Skeletal muscle cell (primary cell): ENCODE measurements at regions not wholly inside any gene's neighbourhood (a gene's known extent, or its start where the extent isn't known, plus 50 kb on each side); places are given as distances from the start of the nearest gene placed in this dataset.
"Not testable (repeated sequence)": the region's sequence is repeated elsewhere in the genome, so short reads cannot be mapped to it uniquely, and the experiment has no call there.

Source experiments
- DNase-seq: peaks from one replicate; pipeline ENCODE4 v3.0.0-alpha.2; 2010; ENCODE audit warnings: low read depth
- H3K4me3 ChIP-seq: 2 replicates; pipeline ENCODE4 v1.5.1; 2011; ENCODE audit warnings: low read depth, mild to moderate bottlenecking, control low read depth, low read length, moderate library complexity

DNA sequence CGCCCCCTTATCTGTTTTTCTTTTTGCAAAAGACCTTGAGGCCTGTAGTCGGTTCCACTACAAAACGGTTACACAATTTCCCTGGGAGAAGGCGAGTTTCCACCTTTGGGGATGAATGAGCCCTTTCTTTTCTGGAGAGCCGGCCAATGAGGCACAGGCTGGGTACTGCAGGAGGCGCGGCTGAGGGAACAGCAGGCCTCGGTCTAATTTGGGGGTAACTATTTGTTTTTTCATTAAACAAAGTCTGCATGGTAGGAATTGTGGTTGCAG is 129.2 kb downstream of the MYCN start:
- H3K4me3 ChIP-seq, result no peak overlapping the region
- DNase-seq, result no peak

DNA sequence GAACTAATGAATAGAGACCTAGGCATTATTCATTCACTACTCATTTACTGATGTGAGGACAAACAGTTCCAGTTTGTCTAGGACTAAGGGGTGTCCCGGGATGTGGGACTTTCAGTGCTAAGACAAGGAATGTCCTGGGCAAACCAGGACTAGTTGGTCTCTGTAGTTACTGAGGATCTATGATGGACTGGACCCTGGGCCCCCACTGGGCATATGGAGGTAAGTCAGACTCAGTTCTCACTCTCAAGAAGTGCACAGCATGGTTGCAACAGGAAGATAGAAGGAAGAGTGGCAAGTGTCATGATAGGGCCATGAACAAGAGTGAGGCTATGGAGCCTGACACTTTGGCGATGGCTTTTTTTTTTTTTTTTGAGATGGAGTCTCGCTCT is 128.2 kb downstream of the MYCN start:
- DNase-seq, result no peak
- H3K4me3 ChIP-seq, result no peak overlapping the region

DNA sequence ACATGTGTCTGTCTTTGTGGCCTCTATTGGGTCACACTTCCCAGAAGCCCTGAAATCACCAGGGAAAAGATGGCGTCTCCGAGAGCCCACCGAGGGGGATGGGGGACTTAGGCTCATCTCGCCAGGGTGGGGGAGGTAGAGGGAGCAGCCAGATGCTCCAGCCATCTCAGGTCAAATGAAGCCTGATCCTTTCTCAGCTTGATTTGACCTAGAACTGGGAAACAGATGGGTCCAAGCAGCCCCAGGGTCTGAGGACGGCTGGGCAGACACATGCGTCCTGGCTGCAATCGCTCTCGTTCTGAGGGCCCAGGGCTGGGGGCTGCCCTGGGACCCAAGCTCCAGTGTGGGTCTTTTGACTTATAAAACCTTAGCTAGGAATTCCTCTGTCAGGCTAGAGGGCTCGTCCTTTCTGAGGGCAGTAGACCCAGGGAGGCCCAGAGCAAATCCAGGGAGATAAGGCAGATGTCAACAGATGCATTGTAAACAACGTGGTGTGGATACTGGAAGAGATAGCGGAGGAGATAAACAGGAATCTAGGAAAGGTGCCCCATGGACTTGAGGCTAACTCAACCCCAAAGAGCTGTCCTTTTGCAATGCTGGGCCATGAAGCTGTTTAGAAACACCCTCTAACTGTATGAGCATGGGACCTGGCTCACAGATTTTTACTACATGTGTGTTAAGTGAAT is 127.7 kb downstream of the MYCN start:
- H3K4me3 ChIP-seq, result no peak overlapping the region
- DNase-seq, result no peak

DNA sequence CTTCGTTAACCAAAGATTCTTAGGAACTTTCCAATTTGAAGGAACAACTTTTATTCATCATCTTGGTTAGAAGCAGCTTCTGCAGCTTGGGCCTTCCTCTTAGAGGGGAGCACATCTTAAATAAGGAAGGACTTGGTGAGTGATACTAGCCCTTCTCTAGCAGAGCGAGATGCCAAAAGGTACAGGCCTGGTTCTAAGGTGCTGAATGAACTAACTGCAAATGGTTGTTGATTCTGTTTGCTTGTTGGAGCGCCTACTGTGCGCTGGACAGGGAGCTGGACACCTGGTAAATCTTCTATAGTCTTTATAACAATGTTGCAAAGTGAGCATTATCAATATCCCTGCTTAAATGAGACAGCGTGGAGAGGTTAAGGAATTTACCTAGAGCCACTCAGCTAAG is 127.1 kb downstream of the MYCN start:
- no peak for DNase-seq
- H3K4me3 ChIP-seq, result no peak overlapping the region

DNA sequence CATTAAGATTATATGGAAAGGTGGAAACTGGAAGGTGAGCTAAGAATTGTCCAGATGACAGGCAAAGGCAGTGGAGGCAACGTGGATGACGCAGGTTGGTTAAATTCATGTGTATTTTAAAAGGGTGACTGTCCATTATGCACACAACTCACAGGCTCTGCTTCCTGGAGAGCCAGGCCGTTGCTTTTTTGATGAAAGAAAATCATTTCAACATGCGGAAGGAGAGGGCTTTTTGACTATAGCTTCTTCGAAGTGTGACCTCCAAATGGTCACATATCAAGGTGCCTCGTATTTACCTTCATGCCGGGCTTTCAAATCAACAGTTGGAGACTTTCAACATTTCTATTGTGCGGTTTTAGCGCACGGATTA is 126.7 kb downstream of the MYCN start:
- no peak for DNase-seq
- no peak overlapping the region for H3K4me3 ChIP-seq

DNA sequence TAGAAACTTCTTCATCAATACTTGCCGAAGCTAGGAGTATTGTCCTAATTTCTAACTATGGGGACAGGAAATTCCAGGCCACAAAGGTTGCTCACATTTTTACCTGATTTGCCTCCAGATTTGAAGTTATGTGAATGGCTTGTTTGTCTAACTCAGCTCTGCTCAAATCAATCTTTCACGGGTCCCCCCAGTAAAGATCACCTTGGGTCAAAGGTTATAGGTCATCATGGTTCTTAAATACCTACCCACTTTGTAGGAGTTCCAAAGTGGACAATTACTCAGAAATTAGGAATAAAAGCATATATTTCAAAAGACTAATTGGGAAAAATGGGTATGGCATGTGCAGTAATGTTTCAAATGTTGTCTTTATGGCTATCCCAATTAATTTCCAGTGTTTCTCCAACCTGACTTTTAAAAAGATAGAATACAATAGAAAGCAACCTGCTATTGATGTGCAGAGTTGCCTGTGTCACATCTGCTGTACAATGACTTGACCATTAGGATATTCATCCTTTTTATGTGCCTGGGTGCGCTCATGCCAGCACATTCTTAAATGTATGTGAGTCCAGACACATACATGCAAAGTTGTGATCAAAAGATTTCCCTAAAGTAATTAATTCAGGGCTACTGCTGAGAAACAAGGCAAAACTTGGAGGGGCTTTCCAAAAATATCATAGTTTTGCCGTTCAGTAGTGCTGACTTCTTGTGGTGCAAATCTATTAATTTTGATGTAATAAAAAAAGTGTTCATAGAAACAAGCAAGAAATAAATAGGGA is 126.1 kb downstream of the MYCN start:
- DNase-seq, result no peak
- no peak overlapping the region for H3K4me3 ChIP-seq

DNA sequence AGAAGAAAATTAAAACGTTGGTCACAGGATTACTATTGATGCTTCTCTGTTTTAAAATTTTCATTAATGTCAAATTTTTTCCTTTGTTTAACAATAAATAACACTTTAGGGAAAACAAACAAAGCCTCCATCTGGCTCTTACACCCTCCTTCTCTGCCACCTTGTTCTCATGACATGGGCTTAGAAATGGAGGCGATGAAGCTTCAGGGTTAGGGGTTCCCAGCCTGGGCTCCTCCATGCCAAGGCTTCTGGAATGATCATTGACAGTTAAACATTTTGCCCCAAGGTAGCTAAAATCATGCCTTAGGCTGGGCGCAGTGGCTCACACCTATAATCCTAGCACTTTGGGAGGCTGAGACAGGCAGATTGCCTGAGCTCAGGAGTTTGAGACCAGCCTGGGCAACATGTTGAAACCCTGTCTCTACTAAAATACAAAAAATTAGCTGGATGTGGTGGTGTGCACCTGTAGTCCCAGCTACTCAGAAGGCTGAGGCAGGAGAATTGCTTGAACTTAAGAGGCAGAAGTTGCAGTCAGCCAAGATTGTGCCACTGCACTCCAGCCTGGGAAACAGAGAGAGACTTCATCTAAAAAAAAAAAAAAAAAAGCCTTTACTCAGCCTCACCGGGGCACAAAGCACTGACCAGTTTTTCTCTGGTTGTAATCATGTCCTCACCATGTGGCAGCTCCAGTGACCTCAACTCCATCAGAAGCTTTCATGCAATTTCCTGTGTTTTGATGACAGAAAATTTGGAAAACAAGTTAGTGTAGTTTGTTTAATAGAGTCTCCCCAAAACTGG is 125.1 kb downstream of the MYCN start:
- not testable (repeated sequence) for DNase-seq

DNA sequence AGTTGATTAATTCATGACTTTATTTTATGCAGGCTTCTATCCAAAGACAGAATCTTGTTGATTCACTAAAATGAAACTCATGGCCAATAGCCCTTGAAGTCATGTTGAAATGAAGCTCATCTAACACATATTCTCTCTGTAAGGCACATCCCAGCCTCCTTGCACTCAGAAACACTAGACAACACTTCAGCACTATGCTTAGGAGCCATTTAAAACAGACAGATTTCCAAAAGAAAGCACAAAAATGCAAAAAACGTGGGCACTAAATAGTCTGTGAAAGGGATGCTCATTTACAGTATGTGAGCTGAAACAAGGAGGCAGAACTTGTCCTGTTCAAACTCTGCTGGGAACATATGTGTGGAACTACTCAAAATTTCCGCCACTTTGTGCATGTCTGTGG is 124.4 kb downstream of the MYCN start:
- H3K4me3 ChIP-seq, result no peak overlapping the region
- no peak for DNase-seq

More for the DNA sequence above, 125.1 kb downstream of the MYCN start:
- H3K4me3 ChIP-seq, result not testable (repeated sequence)

DNA sequence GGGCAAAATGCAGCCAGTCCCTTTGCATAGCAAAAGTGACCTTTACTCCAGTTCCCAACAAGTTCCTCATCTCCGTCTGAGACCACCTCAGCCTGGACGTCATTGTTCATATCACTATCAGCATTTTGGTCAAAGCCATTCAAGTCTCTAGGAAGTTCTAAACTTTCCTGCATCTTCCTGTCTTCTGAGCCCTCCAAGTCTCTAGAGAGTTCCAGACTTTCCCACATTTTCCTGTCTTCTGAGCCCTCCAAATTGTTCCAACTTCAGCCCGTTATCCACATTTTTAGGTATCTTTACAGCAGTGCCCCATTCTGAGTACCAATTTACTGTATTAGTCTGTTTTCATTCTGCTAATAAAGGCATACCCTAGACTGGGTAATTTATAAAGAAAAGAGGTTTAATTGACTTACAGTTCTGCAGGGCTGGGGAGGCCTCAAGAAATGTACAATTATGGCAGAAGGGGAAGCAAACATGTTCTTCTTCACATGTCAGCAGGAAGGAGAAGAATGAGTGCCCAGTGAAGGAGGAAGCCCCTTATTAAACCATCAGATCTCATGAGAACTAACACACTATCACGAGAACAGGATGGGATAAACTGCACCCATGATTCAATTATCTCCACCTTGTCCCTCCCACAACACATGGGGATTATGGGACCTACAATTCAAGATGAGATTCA is 123.7 kb downstream of the MYCN start:
- no peak overlapping the region for H3K4me3 ChIP-seq
- DNase-seq, result no peak

DNA sequence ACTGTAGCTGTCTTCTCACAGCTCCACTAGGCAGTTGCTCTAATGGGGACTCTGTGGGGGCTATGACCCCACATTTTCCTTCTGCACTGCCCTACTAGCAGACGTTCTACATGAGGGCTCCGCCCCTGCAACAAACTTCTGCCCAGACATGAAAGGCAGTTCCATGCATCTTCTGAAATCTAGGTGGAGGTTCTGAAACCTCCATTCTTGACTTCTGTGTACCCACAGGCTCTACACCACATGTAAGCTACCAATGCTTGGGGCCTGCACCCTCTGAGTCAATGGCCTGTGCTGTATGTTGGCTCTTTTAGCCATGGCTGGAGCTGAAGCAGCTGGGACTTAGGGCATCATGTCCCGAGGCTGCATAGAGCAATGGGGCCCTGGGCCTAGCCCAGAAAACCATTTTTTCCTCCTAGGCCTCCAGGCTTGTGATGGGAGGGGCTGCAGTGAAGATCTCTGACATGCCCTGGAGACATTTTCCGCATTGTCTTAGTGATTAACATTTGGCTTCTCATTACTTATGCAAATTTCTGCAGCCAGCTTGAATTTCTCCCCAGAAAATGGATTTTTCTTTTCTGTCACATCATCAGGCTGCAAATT is 123.0 kb downstream of the MYCN start:
- H3K4me3 ChIP-seq, result no peak overlapping the region
- DNase-seq, result no peak

DNA sequence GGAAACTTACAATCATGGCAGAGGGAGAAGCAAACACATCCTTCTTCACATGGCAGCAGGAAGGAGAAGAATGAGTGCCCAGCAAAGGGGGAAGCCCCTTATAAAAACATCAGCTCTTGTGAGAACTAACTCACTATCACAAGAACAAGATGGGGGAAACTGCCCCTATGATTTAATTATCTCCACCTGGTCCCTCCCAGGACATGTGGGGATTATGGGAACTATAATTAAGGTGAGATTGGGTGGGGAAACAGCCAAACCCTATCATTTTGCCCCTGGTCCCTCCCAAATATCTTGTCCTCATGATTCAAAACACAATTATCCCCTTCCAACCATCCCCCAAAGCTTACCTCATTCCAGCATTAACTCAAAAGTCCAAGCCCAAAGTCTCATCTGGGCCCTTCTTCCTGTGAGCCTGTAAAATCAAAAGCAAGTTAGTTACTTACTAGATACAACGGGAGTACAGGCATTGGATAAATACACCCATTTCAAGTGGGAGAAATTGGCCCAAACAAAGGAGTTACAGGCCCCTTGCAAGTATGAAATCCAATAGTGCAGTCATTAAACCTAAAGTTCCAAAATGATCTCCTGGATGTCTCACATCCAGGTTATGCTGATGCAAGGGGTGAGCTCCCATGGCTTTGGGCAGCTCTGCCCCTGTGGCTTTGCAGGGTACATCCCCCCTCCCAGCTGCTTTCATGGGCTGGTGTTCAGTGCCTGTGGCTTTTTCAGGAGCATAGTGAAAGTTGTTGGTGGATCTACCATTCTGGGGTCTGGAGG is 122.3 kb downstream of the MYCN start:
- no peak overlapping the region for H3K4me3 ChIP-seq
- no peak for DNase-seq

DNA sequence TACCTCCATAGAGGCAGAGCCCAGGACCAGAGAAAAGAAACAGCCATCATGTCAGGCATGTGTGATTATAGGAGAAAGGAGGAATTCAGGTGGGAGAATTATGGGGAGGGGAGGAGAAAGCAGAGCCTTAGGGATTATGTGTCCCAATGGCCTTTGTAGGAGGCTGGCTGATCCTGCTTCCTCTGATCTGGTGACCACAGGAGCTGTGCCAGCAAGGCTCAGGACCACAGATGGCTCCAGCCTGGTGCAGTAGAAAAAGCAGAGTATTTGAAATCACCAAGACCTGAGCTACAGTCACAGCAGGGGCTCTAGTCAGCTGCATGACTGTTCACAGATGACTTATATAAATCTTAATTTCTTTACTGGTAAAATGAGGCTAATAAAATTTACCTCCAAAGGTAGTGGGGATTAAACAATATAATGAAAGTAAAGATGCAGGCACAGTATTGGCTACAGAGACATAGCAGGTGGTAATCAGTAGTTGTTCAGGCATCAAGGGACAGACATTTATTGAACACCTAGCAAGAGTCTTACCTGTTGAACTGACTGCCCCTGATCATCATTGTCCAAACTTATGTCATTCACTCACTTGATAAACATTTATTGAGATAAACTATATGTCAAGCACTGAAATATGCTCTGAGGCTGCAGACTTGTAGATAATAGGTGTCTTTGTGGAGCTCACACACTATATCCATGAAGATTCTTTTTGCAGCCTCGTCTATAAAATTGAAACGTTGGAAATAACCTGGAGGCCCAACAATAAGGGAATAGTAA is 121.3 kb downstream of the MYCN start:
- DNase-seq, result no peak
- H3K4me3 ChIP-seq, result no peak overlapping the region

DNA sequence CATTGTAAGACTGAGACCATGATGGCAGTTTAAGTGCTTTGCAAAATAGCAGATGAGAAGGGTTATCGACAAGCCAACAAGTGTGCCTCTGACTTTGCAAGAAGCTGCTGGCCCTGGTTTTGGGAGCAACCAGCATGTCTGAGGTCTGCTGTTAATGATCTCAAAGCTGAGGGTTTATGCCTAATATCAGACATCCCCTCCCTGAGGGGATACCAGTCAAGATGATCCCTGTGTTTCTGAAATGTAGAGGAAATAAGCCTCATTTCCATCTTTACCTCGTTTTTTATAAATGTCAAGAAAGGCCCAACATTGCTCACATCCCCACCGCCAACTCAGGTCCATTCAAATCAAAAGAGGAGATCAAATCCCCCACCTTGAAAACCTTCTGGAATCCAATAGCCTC is 120.6 kb downstream of the MYCN start:
- H3K4me3 ChIP-seq, result no peak overlapping the region
- no peak for DNase-seq

DNA sequence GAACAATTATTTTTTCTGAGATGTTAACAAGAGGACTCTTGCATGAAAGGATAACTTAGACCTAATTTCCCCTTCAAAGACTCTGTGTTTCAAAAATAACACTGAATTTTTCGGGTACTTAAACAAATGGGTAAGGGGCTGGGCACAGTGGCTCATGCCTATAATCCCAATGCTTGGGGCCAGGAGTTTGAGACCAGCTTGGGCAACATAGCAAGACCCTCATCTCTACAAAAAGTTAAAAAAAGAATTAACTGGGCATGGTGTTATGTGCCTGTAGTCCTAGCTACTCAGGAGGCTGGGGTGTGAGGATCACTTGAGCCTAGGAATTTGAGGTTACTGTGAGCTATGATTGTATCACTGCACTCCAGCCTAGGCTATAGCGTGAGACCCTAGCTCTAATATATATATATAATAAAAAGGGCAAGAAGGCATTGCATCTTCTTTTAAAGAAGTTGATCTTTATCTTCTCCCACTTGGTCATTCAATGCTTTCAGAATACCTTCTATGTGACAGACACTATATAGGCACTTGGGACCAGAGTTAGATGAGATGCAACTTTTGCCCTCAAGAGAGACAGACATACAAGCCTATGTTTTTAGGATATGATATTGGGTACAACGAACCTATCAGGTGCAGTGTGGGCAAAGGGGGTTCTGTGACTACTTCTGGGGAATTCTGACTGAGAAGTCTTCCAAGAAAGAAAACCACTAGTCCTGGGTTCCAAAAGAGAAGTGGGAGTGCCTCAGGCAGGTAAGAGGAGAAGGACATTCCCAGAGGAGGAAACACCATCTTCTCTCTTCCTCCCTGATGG is 120.0 kb downstream of the MYCN start:
- no peak overlapping the region for H3K4me3 ChIP-seq
- DNase-seq, result no peak

DNA sequence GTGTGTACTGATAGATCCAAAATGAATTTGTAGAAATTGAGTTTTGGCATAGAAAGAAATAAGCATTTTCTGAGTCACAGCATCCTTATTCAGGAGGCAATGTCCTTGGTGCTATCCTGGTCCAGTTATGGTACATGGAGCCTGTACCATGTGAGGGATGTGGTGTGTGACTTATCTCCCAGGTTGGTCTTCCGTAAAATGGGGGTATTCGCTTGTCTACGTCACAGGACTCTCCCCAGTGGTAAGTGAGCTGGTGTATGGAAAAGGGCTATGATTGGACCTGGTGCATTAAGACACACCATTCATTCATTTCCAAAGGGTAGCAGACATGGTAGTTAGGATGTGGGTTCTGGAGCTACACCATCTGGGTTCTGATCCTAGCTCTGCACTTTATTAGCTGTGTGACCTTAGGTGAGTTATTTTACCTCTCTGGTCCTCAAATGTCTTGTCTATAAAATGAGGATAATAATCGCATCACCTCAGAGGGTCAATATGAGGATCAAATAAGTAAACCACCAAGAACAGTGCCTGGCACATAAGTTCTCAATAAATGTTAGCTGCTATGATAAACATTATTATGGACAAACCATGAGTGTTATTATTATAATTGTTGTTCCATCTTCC is 119.2 kb downstream of the MYCN start:
- H3K4me3 ChIP-seq, result no peak overlapping the region
- DNase-seq, result no peak

DNA sequence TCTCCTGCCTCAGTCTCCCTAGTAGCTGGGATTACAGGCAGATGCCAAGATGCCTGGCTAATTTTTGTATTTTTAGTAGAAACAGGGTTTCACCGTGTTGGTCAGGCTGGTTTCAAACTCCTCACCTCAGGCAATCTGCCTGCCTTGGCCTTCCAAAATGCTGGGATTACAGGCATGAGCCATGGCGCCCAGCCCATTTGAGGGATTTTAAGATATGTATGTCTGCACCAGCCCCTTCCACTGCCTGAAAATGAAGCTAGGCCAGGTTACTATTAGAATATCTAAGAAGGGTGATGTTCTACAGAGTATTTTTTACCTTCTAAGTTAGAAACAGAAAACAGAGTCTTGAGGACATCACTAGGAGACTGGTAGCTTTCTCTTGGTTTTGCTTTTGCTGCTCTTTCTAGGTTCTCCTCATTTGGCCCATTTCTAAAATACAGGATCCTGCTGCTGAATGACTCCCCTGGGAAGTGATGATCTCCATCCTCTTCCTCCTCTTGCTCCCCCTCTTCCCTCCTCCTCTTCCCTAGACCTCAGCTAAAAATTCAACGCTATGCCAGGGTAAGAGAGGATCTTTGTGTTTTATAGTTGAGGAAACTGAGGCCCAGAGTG is 118.5 kb downstream of the MYCN start:
- no peak overlapping the region for H3K4me3 ChIP-seq
- no peak for DNase-seq

DNA sequence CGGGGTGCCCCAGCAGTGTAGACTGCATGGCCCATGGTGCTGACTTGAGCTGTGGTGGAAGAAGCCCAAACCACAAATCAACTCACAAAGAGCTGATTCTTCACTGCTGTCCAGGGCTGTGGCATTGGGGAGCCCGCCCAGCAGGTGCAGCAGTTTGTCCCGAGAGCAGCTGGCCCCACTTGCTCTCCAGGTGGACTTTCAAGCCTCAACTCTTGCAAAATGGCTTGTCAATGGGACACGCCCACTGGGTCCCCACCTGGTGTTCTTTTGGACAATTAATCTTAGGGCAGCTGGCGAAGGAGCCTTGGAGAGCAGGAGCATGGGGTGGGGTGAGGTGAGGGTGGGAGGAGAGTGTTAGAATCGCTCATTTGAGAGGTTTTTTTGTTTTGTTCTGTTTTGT is 117.9 kb downstream of the MYCN start:
- no peak overlapping the region for H3K4me3 ChIP-seq
- no peak for DNase-seq
